Keratinocyte (primary cell): ENCODE measurements at regions not wholly inside any gene's neighbourhood (a gene's known extent, or its start where the extent isn't known, plus 50 kb on each side); places are given as distances from the start of the nearest gene placed in this dataset.

Source experiments
- DNase-seq: peaks from one replicate; pipeline ENCODE4 v3.0.0-alpha.2; 2011; ENCODE audit warnings: low read depth, missing footprints, low spot score
- FAIRE-seq: peaks from 2 replicates; lab custom pipeline; 2011; peaks lifted over from hg19 to GRCh38; lab: Jason Lieb, UNC
- H2AFZ ChIP-seq: 2 replicates; pipeline ENCODE4 v1.6.0; 2012; ENCODE audit warnings: low read length, control low read depth, inconsistent platforms; ENCODE audit not compliant: control insufficient read depth
- H3K27ac ChIP-seq: 2 replicates; pipeline ENCODE4 v1.5.1; 2011; ENCODE audit warnings: low read length; ENCODE audit not compliant: control insufficient read depth, insufficient read depth
- H3K27me3 ChIP-seq: 3 replicates; pipeline ENCODE4 v1.6.0; 2011; ENCODE audit warnings: low read length; ENCODE audit not compliant: control insufficient read depth, insufficient read depth; ENCODE audit errors: extremely low read depth
- H3K36me3 ChIP-seq, 2 experiments: 2 replicates in 1 of 2; 3 replicates in 1 of 2; pipeline ENCODE4 v1.5.1; 2011; ENCODE audit warnings: low read length in 2 of 2, mild to moderate bottlenecking in 1 of 2; ENCODE audit not compliant: control insufficient read depth in 2 of 2, insufficient read depth in 2 of 2; ENCODE audit errors: extremely low read depth in 1 of 2
- H3K4me1 ChIP-seq: 3 replicates; pipeline ENCODE4 v1.5.1; 2011; ENCODE audit warnings: low read length; ENCODE audit not compliant: control insufficient read depth, insufficient read depth; ENCODE audit errors: extremely low read depth
- H3K4me2 ChIP-seq: 3 replicates; pipeline ENCODE4 v1.6.0; 2011; ENCODE audit warnings: low read depth, low read length; ENCODE audit not compliant: control insufficient read depth, insufficient read depth; ENCODE audit errors: extremely low read depth
- H3K4me3 ChIP-seq, 3 experiments: fragments of 200-600 bp in 1 of 3; sonication (generic) in 1 of 3; 2 replicates in 2 of 3; 3 replicates in 1 of 3; pipeline ENCODE4 v1.5.1; 2011 to 2016; ENCODE audit warnings: low read length in 3 of 3, mild to moderate bottlenecking in 3 of 3, control low read depth in 2 of 3, inconsistent platforms in 1 of 3, low read depth in 1 of 3, mixed read lengths in 1 of 3, mixed run types in 1 of 3, moderate library complexity in 1 of 3; ENCODE audit not compliant: control insufficient read depth in 2 of 3, insufficient read depth in 2 of 3; ENCODE audit errors: extremely low read depth in 1 of 3
- H3K79me2 ChIP-seq: 2 replicates; pipeline ENCODE4 v1.6.0; 2012; ENCODE audit warnings: low read length; ENCODE audit not compliant: control insufficient read depth, insufficient read depth
- H3K9ac ChIP-seq: 3 replicates; pipeline ENCODE4 v1.6.0; 2011; ENCODE audit warnings: low read length; ENCODE audit not compliant: control insufficient read depth, insufficient read depth; ENCODE audit errors: extremely low read depth
- H3K9me1 ChIP-seq: 3 replicates; pipeline ENCODE4 v1.6.0; 2011; ENCODE audit warnings: low read length; ENCODE audit not compliant: control insufficient read depth, insufficient read depth; ENCODE audit errors: extremely low read depth
- H3K9me3 ChIP-seq: 2 replicates; pipeline ENCODE4 v1.5.1; 2012; ENCODE audit warnings: low read depth, low read length; ENCODE audit not compliant: control insufficient read depth
- H4K20me1 ChIP-seq: 3 replicates; pipeline ENCODE4 v1.6.0; 2011; ENCODE audit warnings: low read length; ENCODE audit not compliant: control insufficient read depth, insufficient read depth; ENCODE audit errors: extremely low read depth
- EZH2 ChIP-seq: IDR thresholded peaks from one replicate; pipeline ENCODE4 v1.6.1; 2012; ENCODE audit warnings: inconsistent platforms, mild to moderate bottlenecking, low read length, moderate library complexity
- dilution Hi-C: fragments of 300-500 bp; cut with MboI; formaldehyde crosslinking; loops from one replicate; pipeline ENCODE4 v1.7.0; 2020; ENCODE audit warnings: low sequenced_read_pairs; ENCODE audit not compliant: extremely low pct_ligation_motif_present
- TF ChIP-seq, protein P1 (sequence below), 3 experiments: IDR thresholded peaks in 1 of 3; conservative IDR thresholded peaks in 1 of 3; optimal IDR thresholded peaks in 1 of 3; 2 replicates in 2 of 3; 3 replicates in 1 of 3; pipeline versions ENCODE3 to v1.5.1; 2011; ENCODE audit warnings: low read length in 3 of 3, mild to moderate bottlenecking in 3 of 3, moderate library complexity in 2 of 3, control low read depth in 1 of 3, inconsistent platforms in 1 of 3; ENCODE audit not compliant: insufficient read depth in 2 of 3; ENCODE audit errors: extremely low read depth in 1 of 3

GRCh38 chr15:54820811-54821210, 375.9 kb downstream of the RSL24D1 start:
- H4K20me1 ChIP-seq, result no peaks in the 10 kb centered on the region
- dilution Hi-C loops, result no loop called here
- H3K9me1 ChIP-seq, result no peaks in the 10 kb centered on the region
- no peaks in the 10 kb centered on the region for H3K9me3 ChIP-seq
- H3K9ac ChIP-seq, result no peak overlapping the region
- H3K36me3 ChIP-seq, result no peaks in the 10 kb centered on the region
- no peak for DNase-seq
- H3K79me2 ChIP-seq, result no peaks in the 10 kb centered on the region
- H3K4me2 ChIP-seq, result no peak overlapping the region
- FAIRE-seq, result no peak
- H3K27me3 ChIP-seq, result no peaks in the 10 kb centered on the region
- H3K27ac ChIP-seq, result no peak overlapping the region
- TF ChIP-seq, protein P1, sequence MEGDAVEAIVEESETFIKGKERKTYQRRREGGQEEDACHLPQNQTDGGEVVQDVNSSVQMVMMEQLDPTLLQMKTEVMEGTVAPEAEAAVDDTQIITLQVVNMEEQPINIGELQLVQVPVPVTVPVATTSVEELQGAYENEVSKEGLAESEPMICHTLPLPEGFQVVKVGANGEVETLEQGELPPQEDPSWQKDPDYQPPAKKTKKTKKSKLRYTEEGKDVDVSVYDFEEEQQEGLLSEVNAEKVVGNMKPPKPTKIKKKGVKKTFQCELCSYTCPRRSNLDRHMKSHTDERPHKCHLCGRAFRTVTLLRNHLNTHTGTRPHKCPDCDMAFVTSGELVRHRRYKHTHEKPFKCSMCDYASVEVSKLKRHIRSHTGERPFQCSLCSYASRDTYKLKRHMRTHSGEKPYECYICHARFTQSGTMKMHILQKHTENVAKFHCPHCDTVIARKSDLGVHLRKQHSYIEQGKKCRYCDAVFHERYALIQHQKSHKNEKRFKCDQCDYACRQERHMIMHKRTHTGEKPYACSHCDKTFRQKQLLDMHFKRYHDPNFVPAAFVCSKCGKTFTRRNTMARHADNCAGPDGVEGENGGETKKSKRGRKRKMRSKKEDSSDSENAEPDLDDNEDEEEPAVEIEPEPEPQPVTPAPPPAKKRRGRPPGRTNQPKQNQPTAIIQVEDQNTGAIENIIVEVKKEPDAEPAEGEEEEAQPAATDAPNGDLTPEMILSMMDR (optimal IDR thresholded peaks at IDR 0.05 in 1 of 3, IDR thresholded peaks at IDR 0.05 in 1 of 3, conservative IDR thresholded peaks at IDR 0.05 in 1 of 3; ENCODE audit: extremely low read depth in 1 of 3, insufficient read depth in 2 of 3, low read length in 3 of 3), result no peak
- TF ChIP-seq EZH2, result no peak
- no peak overlapping the region for H2AFZ ChIP-seq
- no peaks in the 10 kb centered on the region for H3K4me1 ChIP-seq
- H3K4me3 ChIP-seq, result no peak overlapping the region

DNA sequence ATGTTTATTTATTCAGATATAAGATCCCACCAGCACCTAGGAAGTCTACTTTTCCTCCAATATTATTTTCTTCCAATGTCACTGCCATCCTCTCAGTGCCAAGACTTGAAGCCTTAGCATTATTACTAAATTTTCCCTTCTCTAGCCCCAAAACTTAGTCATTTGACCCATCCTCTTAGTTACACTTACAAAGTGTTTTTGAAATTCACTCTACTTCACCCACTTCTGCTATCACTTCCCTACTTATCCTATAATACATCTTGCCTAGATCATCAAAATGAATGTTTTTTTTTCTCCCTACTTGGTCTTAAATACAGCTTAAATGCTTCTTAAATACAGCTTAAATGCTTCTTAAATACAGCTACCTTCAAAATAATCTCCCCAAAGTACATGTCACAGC, 376.6 kb downstream of the RSL24D1 start:
- Histone ChIP-seq H3K79me2 (no peaks in the 10 kb centered on the region), H3K9ac (no peak overlapping the region), H4K20me1 (no peaks in the 10 kb centered on the region), H3K36me3 (no peaks in the 10 kb centered on the region), H3K9me1 (no peaks in the 10 kb centered on the region), H3K4me2 (no peak overlapping the region), H3K9me3 (no peaks in the 10 kb centered on the region), H3K4me3 (no peak overlapping the region), H3K27ac (no peak overlapping the region), H3K27me3 (no peaks in the 10 kb centered on the region), H3K4me1 (no peaks in the 10 kb centered on the region), H2AFZ (no peak overlapping the region)
- no peak for DNase-seq
- TF ChIP-seq, protein P1 (optimal IDR thresholded peaks at IDR 0.05 in 1 of 3, IDR thresholded peaks at IDR 0.05 in 1 of 3, conservative IDR thresholded peaks at IDR 0.05 in 1 of 3; ENCODE audit: extremely low read depth in 1 of 3, insufficient read depth in 2 of 3, low read length in 3 of 3), result no peak
- no peak for TF ChIP-seq EZH2
- FAIRE-seq, result no peak
- dilution Hi-C loops, result no loop called here
